ENCODE measurements at regions not wholly inside any gene's neighbourhood (a gene's known extent, or its start where the extent isn't known, plus 50 kb on each side); places are given as distances from the start of the nearest gene placed in this dataset.
"Not testable (repeated sequence)": the region's sequence is repeated elsewhere in the genome, so short reads cannot be mapped to it uniquely, and the experiment has no call there.

DNA sequence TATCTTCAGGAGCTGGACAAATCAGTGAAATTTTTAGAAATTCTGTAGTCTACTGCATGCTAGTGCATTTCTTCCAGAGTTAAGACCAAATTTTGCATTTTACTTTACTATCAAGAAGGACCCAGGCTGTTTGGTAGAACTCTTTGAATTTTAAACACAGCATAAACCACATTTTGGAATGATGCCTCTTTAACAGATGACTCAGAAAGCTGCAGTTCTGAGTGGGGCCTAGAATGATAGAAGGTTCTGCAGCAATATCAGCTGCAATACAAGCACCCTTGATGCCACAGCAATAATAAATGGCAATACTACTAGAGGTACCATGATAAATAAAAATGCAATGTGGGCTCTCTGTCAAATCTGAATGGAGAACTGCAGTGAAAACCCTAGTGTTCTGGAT lies 198.7 kb downstream of the TMA16 start:
- DNase-seq (ENCODE audit: low spot score) = no peak

DNA sequence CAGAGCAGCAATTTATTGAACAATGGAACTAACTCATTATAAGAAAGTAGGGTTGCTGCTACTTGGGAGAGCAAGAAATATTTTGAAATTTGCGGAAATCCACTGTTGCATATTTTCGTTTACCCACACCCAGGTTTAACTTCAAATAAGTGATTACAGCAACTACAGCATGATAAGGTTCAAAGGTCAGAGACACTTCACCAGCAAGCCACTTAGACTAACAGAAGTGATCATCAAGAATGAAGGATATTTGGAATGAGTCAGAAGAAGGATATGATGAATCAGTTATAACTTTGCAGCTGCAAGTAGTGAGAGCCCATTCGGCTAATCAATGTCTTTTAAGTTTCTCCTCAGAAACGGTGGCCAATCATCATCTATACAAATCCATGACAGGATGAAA lies 199.3 kb downstream of the TMA16 start:
- DNase-seq (ENCODE audit: low spot score) = no peak

DNA sequence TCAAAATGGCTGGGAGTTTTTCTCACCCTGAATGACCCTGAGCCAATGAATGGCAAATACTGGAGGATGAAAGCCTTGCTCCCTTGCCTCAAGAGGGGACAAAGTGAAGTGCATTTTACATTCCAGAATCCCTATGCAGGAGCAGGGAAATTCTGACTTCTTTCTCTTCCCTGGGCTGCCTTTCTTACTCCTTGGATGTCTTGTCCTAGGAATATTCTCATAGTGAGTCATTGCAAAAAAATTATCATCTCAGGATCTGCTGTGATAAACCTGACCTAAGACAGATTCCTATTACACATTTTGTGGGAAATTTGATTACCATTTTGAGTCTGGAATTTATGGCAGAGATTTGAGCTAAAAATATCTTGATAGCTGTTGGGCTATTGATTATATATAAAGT lies 199.9 kb downstream of the TMA16 start:
- no peak for DNase-seq (ENCODE audit: low spot score)

DNA sequence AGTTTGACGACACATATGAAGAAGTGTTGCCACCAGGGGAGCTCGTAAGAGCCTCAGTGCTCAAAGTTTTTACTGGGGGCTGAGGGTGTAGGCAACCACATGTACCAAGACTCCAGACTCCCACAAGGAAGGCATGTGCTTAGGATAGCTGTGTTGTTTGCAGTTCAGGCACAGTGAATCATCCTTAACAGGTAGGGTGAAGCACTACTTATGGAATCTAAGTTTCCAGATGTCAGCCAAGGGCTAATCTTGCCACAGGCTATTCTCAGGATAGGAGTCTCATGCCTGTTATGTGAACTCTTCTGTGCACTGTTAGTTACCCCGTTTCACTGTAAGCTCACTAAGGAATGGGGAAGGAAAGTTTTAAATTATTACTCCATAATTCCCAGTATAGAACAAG lies 202.6 kb downstream of the TMA16 start:
- DNase-seq (ENCODE audit: low spot score) = no peak

DNA sequence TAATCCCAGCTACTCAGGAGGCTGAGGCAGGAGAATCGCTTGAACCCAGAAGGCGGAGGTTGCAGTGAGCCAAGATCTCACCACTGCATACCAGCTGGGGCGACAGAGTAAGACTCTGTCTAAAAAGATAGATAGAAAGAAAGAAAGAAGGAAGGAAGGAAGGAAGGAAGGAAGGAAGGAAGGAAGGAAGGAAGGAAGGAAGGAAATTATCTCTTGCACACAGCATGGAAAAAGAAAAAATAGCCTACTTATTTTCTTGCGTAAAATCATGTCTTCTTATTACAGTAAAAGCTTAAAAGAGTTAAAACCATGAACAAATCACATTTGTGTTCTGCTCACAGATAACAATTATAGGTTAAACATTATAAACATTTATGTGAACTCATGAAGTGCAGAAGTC lies 205.9 kb downstream of the TMA16 start:
- DNase-seq (ENCODE audit: low spot score) = not testable (repeated sequence)

DNA sequence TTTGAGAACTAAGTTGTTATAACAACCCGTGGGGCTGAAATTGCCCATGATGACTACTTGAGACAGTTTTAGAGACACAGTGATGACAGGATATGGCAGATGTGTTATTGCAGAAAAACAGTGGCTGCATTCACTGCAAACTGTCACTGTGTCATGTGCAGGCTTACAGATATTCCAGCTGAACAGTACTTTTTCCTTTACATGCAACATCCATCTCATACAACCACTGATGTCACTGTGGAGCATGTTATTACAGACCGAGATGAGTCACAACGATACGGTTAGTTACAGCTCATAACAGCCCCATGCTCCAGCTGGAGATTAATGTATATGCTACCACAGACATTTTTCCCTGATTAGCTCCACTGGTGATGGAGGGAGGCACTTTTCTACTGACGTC lies 207.4 kb downstream of the TMA16 start:
- no peak for DNase-seq (ENCODE audit: low spot score)

DNA sequence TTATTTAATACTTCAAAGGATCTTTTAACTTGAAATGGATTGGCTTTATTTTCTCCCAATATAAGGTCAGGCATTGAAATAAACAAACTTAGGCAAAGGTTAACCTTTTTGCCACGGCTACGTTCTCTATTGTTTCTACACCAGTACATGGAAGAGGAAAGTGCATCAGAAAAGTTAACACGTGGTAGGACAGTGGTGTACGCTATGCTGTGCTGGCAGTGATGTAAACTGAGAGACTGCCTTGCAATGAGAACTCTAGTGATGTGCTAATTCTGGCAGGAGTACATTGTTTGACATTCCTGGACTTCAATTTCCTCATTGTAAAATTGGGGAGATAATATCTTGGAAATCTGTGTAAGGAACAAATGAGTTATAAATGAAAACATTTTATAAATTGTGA lies 208.2 kb downstream of the TMA16 start:
- no peak for DNase-seq (ENCODE audit: low spot score)

DNA sequence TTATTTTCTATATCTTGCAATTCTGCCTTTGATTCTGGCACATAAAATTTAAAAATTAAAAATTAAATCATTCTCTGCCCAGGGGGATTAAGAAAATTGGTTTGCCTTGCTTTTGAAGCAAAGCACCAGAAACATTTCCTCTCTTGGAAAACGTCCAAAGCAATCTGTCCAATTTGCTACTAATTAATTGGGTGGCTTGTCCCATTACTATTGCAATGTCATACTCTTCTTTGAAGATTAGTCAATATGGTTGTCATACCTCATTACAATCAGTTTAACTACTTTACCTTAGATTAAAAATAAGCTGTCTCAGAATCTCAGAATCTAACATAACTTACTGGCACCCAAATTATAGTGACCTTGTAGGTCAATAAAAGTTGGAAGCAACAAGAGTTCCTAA lies 208.8 kb downstream of the TMA16 start:
- DNase-seq (ENCODE audit: low spot score) = no peak

DNA sequence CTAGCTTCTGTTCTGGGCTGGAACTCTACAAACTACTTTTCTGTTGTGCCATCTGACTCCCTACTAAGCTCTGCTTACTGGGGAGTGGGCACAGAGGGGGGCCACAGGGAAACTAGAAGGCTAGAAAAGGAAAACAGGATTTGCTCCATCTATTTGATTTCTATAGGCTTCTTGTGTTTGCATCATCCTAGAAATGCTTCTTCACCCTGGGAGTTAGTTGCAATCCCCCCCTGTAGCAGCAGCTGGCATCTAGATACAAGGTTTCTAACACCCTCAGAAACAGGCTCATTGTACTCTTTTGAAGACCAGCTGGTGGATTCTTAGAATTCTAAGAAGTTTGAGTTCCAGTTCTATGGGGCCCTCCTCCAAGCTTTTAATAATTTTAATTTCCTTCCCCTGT lies 213.4 kb downstream of the TMA16 start:
- no peak for DNase-seq (ENCODE audit: low spot score)

DNA sequence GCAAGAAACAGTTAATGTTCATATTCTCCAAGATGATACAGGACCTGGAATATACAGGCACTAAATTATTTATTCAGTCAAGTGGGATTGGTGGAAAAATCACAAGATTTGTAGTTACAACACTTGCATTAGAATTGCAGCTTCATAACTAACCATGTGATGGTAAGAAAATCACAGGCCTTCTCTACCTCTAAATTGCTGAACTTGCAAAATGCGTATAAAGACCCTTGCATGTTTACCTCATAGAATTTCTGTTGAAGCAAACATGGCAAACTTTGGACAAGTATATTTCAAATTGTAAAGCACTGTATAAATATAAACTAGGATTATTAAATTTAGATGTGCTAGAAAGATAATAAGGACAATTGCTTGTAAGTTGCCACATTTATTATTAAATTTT lies 215.1 kb downstream of the TMA16 start:
- no peak for DNase-seq (ENCODE audit: low spot score)

DNA sequence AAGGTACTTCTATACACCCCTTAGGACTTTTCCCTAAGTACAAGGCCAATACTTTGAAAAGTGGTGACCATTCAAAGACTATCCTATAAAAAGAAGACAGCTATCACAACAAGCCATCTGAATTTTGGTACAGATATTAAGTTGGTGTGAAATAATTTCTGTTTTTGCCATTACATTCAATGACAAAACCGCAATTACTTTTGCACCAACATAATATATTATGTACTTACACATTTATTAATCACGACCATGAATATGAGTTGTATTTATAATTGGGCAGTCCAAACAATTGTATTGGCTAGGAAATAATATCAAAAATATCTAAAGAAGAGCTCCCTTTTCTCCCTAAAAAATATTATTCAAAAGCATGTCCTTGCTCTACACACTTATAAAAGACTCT lies 215.7 kb downstream of the TMA16 start:
- DNase-seq (ENCODE audit: low spot score) = no peak

DNA sequence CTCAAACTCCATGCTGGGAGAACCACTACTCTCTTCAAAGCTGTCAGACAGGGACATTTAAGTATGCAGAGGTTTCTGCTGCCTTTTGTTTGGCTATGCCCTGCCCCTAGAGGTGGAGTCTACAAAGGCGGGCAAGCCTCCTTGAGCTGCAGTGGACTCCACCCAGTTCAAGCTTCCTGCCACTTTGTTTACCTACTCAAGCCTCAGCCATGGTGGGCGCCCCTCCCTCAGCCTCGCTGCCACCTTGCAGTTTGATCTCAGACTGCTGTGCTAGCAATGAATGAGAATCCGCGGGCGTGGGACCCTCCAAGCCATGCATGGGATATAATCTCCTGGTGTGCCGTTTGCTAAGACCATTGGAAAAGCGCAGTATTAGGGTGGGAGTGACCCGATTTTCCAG lies 230.0 kb downstream of the TMA16 start:
- DNase-seq (ENCODE audit: low spot score) = not testable (repeated sequence)

DNA sequence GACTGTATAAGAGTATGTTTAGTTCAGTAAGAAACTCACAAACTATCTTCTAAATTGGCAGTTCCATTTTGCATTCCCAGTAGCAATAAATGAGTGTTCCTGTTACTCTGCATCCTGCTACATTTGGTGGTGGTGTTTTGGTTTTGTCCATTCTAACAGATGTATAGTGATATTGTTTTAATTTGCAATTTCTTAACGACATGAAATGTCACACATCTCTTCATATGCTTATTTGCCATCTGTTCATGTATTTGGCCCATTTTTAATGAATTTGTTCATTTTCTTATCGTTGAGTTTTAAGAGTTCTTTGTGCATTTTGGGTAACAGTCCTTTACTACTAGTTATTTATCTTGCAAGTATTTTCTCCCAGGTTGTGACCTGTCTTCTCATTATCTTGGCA lies 232.2 kb downstream of the TMA16 start:
- no peak for DNase-seq (ENCODE audit: low spot score)

DNA sequence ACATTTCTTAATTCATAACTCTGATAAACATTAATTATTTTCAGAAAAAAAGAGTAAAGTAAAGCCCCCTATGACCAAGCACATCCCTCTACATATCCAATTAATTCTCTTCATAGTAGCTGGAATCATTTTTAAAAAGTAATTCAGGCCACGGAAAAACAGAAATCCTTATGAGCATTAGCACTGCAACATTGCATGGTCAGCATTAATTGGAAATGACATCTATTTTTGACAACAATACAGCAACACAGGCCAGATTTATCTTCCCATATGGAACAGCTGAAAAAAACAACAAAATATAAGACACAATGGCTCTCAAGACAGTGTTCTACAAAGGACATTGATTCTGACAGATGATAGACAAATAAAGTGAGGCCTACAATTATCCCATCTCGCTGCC lies 236.6 kb downstream of the TMA16 start:
- no peak for DNase-seq (ENCODE audit: low spot score)

DNA sequence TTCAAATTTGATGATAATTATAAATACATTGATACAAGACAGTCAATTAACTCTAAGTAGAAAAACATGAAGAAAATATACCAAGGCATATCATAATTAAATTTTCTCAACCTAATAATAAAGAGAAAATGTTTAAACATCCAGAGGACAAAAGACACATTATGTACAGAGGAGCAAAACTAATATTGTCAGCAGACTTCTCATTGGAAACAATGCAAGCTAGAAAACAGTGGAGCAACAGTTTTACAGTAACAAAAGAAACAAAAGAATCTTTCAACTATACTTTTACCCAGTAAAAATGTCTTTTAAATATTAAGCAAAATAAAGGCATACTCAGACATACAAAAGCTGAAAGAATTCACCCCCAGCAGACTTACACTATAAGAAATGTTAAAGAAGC lies 238.0 kb downstream of the TMA16 start:
- DNase-seq (ENCODE audit: low spot score) = no peak

DNA sequence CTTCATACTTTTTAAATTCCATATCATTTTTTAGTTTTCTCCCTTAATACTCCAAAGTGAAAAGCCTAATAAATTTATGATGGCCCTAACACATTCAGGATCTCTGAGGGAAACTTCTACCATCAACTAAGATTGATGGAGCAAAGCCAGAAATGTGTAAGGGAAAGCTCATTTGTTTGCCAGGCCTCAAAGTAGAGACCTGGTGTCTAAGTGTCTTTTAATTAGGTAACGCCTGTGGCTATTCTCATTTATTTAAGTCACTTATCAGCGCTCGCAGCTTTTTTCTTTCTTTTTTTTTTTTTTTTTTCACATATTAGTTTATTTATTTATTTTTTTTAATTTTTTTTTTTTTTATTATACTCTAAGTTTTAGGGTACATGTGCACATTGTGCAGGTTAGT lies 242.4 kb downstream of the TMA16 start:
- no peak for DNase-seq (ENCODE audit: low spot score)

DNA sequence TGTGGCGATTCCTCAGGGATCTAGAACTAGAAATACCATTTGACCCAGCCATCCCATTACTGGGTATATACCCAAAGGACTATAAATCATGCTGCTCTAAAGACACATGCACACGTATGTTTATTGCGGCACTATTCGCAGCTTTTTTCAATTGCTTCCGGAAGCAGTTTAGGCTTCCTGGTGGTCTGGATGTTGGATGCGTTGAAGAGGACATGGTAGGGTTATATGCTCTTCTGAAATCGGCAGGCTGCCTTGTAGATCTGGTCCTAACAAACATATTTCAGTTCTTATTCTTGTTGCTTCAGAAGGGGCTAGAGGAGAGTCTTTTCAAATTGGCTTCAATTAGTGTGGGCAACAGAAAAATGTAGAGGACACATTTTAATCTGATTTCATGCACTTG lies 243.4 kb downstream of the TMA16 start:
- not testable (repeated sequence) for DNase-seq (ENCODE audit: low spot score)

DNA sequence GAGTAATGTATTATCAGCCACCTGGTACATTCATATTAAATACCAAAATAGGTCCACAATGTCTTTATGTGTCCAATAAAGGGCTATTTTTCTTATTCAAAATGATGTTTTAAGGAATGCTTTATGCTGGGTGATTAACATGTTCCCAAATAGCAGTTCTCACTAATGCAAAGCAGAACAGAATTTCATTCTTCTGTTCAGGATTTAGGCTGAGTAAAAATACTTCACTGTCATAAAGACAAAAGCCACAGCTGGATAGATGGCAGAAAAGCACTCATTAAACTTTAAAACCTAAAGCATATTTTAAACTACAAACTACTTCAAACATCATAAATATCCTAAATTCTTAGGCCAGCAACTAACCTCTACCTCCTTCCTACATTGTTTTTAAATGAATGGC lies 244.0 kb downstream of the TMA16 start:
- no peak for DNase-seq (ENCODE audit: low spot score)

DNA sequence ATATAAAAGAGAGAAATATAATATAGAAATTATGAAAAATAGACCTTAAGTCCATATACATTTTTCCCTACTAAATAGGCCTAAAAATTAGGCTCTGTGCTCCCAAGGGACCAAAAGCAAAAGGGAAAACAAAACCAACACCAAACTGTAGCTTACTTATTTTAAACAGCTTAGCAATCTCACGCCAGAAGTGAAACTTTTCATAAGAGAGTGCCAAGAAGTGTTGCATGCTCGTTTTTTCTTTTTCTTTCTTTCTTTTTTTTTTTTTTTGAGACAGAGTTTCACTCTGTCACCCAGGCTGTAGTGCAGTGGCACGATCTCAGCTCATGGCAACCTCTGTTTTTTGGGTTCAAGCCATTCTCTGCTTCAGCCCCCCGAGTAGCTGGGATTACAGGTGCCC lies 250.4 kb downstream of the TMA16 start:
- DNase-seq (ENCODE audit: low spot score) = no peak

DNA sequence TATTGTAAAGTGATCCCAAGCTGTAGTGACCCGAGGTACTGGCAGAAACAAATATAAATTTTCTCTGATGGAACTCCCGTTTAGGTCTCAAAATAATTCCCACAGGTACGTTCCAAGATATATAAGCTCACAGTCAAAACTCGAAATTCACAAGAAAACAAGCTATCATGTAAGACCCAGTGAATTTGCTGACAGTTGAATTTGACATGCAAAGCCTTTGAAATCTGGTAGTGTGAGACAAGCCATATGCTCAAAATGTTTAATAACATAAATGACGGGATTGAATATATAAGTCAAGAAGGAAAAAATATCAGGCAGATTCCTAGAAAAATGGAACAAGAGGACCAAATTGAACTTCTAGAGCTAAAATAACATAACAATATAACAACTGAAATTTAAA lies 252.8 kb downstream of the TMA16 start:
- no peak for DNase-seq (ENCODE audit: low spot score)

DNA sequence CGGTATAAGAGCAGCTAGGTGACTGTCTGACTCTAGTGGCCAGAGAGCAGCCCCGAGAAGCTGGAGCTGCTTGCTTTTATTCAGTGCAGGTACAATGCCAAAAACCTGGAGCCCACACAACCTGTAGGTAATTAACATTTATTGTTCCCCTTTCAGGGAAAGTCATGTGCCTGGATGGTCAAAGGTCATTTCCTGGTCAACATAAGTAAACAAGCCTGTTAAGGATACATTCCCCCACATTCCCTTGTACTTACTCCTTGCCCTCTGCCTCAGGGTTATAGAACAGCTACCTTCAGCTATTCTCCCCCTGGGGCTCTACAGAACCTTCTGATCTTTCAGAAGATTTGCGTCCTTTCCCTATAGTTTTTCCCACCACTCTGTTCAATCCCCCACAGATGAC lies 253.4 kb downstream of the TMA16 start:
- DNase-seq (ENCODE audit: low spot score) = no peak

DNA sequence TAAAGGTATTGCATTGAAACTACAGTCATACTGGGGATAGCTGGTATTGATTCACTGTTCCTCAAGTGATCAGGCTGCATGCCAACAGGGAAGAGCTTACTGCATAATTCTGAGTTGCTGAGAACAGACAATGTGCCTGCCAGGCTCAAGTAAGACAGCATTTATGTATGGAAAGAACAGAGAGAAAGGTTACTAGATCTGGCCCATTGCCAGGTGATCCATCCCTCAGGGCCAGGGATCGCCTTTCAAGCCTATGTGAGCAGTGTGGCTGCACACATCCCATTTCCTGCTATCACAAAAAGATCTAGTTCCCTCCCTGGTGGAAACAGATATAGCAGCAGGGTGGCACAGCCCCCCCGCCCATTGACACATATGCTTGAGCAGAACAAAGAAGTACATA lies 254.0 kb downstream of the TMA16 start:
- DNase-seq (ENCODE audit: low spot score) = no peak

DNA sequence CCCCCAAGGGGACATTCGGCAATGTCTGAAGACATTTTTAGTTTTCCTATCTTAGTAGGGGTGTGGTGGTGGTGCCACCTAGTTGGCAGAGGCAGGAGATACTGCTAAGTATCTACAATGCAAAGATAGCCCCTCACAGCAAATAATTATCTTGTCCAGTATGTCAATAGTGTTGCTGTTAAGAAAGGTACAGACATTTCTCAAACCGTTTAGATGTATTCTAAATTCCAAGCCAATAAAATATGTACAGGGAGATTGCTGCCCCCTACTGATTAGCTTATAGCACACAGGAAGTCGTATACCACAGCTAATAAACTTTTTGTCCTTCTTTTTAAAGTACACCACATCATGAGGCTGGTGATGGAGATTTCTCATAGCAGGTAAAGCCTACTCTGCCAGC lies 260.5 kb downstream of the TMA16 start:
- DNase-seq (ENCODE audit: low spot score) = no peak

DNA sequence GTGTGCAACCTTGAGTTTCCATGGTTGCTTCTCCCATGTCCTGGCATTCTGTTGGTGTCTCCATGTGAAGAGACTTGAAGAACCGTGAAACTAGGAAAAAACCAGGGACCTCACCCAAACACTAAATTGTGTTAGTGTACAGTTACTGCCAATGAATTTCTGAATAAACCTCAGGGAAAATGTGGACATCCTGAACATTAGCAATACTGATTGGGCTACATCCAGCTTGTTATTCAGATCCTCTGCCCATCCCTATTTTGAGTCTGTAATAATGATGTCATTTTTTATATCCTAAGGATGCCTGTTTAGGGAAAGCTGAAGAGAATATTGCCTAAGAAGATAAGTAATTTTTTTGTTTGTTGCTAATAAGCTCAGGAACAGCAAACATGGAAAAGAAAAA lies 262.7 kb downstream of the TMA16 start:
- no peak for DNase-seq (ENCODE audit: low spot score)

DNA sequence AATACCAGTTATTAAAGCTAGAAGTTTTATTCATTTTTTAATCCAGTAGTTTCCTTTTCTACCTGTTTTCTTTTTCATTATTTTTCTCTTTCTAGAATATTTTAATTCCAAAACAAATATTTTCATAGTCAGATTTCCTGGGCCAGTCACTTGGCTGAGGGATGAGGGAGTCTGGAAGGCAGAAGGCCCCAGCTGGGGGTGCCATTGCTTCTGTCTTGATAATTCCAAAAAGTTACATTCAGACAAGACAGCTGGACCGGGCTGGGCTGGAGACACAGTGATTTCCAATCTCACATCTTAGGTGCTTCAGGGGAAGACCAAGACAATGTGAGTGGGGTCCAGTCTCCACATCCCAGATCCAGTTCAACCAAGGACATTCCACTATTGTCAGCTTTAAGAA lies 263.5 kb downstream of the TMA16 start:
- DNase-seq (ENCODE audit: low spot score) = no peak

DNA sequence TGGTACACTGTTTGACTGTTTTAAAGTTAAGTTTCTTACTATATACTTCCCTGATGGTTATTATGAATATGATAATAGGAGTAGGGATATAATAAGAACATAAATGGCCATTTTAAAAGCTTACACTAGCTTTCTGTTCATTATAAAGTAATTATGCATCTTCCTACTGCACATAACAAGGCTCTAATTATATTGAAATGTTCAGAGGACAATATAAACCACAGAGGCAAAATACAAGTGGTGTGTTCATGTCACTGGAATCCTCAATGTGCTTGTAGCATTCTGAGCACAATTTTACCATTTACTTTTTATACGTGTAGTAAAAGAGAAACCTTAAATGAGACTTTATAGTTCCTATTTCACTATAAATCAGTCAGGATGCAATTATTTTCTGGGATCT lies 268.3 kb downstream of the TMA16 start:
- DNase-seq (ENCODE audit: low spot score) = no peak
